Thyroid gland (tissue), 4 donors: ENCODE measurements at regions not wholly inside any gene's neighbourhood (a gene's known extent, or its start where the extent isn't known, plus 50 kb on each side); places are given as distances from the start of the nearest gene placed in this dataset.

Experiments used
- DNase-seq, 2 donors: peaks; one replicate each; pipeline ENCODE4 v3.0.0-alpha.2; 2019
- H3K27ac ChIP-seq, 3 donors: fragments of 200-600 bp; sonication (generic); 1 replicate in 2 of 3; 2 replicates in 1 of 3; pipeline ENCODE4 v1.5.1; 2016 to 2019; ENCODE audit warnings: mild to moderate bottlenecking in 1 of 3, moderate library complexity in 1 of 3
- H3K27me3 ChIP-seq: fragments of 200-600 bp; sonication (generic); one replicate; pipeline ENCODE4 v1.5.1; 2019
- H3K36me3 ChIP-seq, 2 donors: fragments of 200-600 bp; sonication (generic); one replicate each; pipeline ENCODE4 v1.5.1; 2016 to 2019
- H3K4me1 ChIP-seq, 2 donors: fragments of 200-600 bp; sonication (generic); one replicate each; pipeline ENCODE4 v1.5.1; 2017 to 2019
- H3K4me3 ChIP-seq, 3 donors: fragments of 200-600 bp; sonication (generic); replicated peaks in 1 of 3; 1 replicate in 2 of 3; 2 replicates in 1 of 3; pipeline ENCODE4 v1.5.1; 2016; ENCODE audit warnings: mild to moderate bottlenecking in 1 of 3
- H3K9me3 ChIP-seq: fragments of 200-600 bp; sonication (generic); one replicate; pipeline ENCODE4 v1.5.1; 2017
- POLR2A ChIP-seq, 2 donors: fragments of 450-650 bp; IDR thresholded peaks; one replicate each; pipeline ENCODE4 v1.6.1; 2017; ENCODE audit warnings: antibody characterized with exemption in 2 of 2, mild to moderate bottlenecking in 2 of 2, moderate library complexity in 1 of 2
- WGBS, 2 donors: methylation state at CpG; one replicate each; pipeline ENCODE4 v1.1.5; 2017; 5-methylcytosine and 5-hydroxymethylcytosine counted together
- intact Hi-C: fragments of 100-400 bp; cut with DNase I; formaldehyde crosslinking; loops from one replicate; pipeline ENCODE4 v1.15.1; 2023
- TF ChIP-seq, protein P1 (sequence below), 6 experiments: fragments of 200-600 bp in 3 of 6; fragments of 450-650 bp in 3 of 6; sonication (generic) in 3 of 6; IDR thresholded peaks; one replicate each; pipeline ENCODE4 v1.5.1; 2016 to 2019; ENCODE audit warnings: antibody characterized with exemption in 6 of 6, mild to moderate bottlenecking in 2 of 6, inconsistent platforms in 1 of 6, moderate library complexity in 1 of 6

GRCh38 chr12:91289906-91290305 is 107.3 kb upstream of the DCN start:
- no peak overlapping the region for H3K27ac ChIP-seq
- no peaks in the 10 kb centered on the region for H3K9me3 ChIP-seq
- no peak for TF ChIP-seq POLR2A (IDR thresholded peaks at IDR 0.05)
- TF ChIP-seq, protein P1, sequence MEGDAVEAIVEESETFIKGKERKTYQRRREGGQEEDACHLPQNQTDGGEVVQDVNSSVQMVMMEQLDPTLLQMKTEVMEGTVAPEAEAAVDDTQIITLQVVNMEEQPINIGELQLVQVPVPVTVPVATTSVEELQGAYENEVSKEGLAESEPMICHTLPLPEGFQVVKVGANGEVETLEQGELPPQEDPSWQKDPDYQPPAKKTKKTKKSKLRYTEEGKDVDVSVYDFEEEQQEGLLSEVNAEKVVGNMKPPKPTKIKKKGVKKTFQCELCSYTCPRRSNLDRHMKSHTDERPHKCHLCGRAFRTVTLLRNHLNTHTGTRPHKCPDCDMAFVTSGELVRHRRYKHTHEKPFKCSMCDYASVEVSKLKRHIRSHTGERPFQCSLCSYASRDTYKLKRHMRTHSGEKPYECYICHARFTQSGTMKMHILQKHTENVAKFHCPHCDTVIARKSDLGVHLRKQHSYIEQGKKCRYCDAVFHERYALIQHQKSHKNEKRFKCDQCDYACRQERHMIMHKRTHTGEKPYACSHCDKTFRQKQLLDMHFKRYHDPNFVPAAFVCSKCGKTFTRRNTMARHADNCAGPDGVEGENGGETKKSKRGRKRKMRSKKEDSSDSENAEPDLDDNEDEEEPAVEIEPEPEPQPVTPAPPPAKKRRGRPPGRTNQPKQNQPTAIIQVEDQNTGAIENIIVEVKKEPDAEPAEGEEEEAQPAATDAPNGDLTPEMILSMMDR (IDR thresholded peaks at IDR 0.05): no peak
- H3K36me3 ChIP-seq: no peaks in the 10 kb centered on the region
- no peak overlapping the region for H3K4me3 ChIP-seq
- intact Hi-C loops: no loop called here
- H3K4me1 ChIP-seq: no peaks in the 10 kb centered on the region
- no peak for DNase-seq
- WGBS, 2 donors: 49 to 55% methylated on average over 3 of the region's 3 CpGs
- no peaks in the 10 kb centered on the region for H3K27me3 ChIP-seq

DNA sequence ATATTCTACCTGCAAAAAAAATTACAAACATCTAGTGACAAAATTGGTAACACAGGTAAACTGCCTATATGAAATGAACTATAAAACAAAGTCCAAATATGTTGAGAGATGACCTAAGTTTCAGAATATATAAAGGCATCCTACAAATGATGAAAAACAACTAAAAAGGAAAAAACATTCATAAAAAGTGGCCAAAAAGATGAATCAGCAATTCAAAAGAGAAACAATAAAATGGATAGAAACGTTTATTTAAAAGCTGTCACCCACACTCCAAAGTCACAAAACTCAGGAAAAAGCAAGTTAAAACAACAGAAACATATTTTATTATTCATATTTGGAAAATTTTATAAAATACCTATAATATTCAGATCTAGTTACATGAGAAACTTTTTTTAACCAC is 106.5 kb upstream of the DCN start:
- Histone ChIP-seq H3K9me3 (no peaks in the 10 kb centered on the region), H3K4me3 (no peak overlapping the region), H3K36me3 (no peaks in the 10 kb centered on the region), H3K27me3 (no peaks in the 10 kb centered on the region), H3K4me1 (no peaks in the 10 kb centered on the region), H3K27ac (no peak overlapping the region)
- DNase-seq: no peak
- WGBS, 2 donors: 65 to 68% methylated on average over 1 of the region's 1 CpG
- intact Hi-C loops: no loop called here
- TF ChIP-seq, protein P1 (IDR thresholded peaks at IDR 0.05): no peak
- TF ChIP-seq POLR2A (IDR thresholded peaks at IDR 0.05): no peak

- no peak for DNase-seq
- Histone ChIP-seq H3K4me3 (no peak overlapping the region), H3K9me3 (no peaks in the 10 kb centered on the region), H3K36me3 (no peaks in the 10 kb centered on the region), H3K4me1 (no peaks in the 10 kb centered on the region), H3K27me3 (no peaks in the 10 kb centered on the region), H3K27ac (no peak overlapping the region)
- 54 to 63% methylated on average over 3 of the region's 3 CpGs for WGBS, 2 donors
- intact Hi-C loops: no loop called here
- TF ChIP-seq, protein P1 (IDR thresholded peaks at IDR 0.05): no peak
- no peak for TF ChIP-seq POLR2A (IDR thresholded peaks at IDR 0.05)
Observed at GRCh38 chr12:91287753-91288152, 105.1 kb upstream of the DCN start.

- intact Hi-C loops: no loop called here
- Histone ChIP-seq H3K4me3 (no peak overlapping the region), H3K9me3 (no peaks in the 10 kb centered on the region), H3K27me3 (no peaks in the 10 kb centered on the region), H3K27ac (no peak overlapping the region), H3K36me3 (no peaks in the 10 kb centered on the region), H3K4me1 (peaks cover 11 to 13% of the 10 kb centered on the region in 2 donors)
- DNase-seq: no peak
- no peak for TF ChIP-seq POLR2A (IDR thresholded peaks at IDR 0.05)
- TF ChIP-seq, protein P1 (IDR thresholded peaks at IDR 0.05): no peak
Observed at GRCh38 chr12:91278126-91278525, 95.5 kb upstream of the DCN start.

GRCh38 chr12:91276509-91276908 is 93.9 kb upstream of the DCN start:
- Histone ChIP-seq H3K27me3 (no peaks in the 10 kb centered on the region), H3K27ac (no peak overlapping the region), H3K4me1 (peaks cover 13 to 15% of the 10 kb centered on the region in 2 donors), H3K9me3 (no peaks in the 10 kb centered on the region), H3K36me3 (no peaks in the 10 kb centered on the region), H3K4me3 (no peak overlapping the region)
- DNase-seq: no peak
- TF ChIP-seq, protein P1 (IDR thresholded peaks at IDR 0.05): no peak
- no peak for TF ChIP-seq POLR2A (IDR thresholded peaks at IDR 0.05)
- intact Hi-C loops: no loop called here
- WGBS, 2 donors: 66 to 76% methylated on average over 2 of the region's 2 CpGs
